ENCODE measurements at regions not wholly inside any gene's neighbourhood (a gene's known extent, or its start where the extent isn't known, plus 50 kb on each side); places are given as distances from the start of the nearest gene placed in this dataset.

GRCh38 chr10:92789067-92789466 lies 59.3 kb upstream of the EXOC6 start:
- no peak for DNase-seq (ENCODE audit: low read depth)
- TF ChIP-seq CTCF (conservative IDR thresholded peaks at IDR 0.05; ENCODE audit: low read depth, low read length) = no peak
- H3K4me3 ChIP-seq (ENCODE audit: low read depth, low read length) = no peak overlapping the region

GRCh38 chr10:92789786-92790185 lies 58.5 kb upstream of the EXOC6 start:
- TF ChIP-seq CTCF (conservative IDR thresholded peaks at IDR 0.05; ENCODE audit: low read depth, low read length) = no peak
- DNase-seq (ENCODE audit: low read depth) = no peak
- H3K4me3 ChIP-seq (ENCODE audit: low read depth, low read length) = no peak overlapping the region

- DNase-seq (ENCODE audit: low read depth) = no peak
- no peak overlapping the region for H3K4me3 ChIP-seq (ENCODE audit: low read depth, low read length)
- TF ChIP-seq CTCF (conservative IDR thresholded peaks at IDR 0.05; ENCODE audit: low read depth, low read length) = no peak
Observed at GRCh38 chr10:92790440-92790839, 57.9 kb upstream of the EXOC6 start.

GRCh38 chr10:92792661-92793060 lies 55.7 kb upstream of the EXOC6 start:
- no peak overlapping the region for H3K4me3 ChIP-seq (ENCODE audit: low read depth, low read length)
- no peak for DNase-seq (ENCODE audit: low read depth)
- no peak for TF ChIP-seq CTCF (conservative IDR thresholded peaks at IDR 0.05; ENCODE audit: low read depth, low read length)

Data from choroid plexus epithelial cell (primary cell).